RWPE1 (cell line): ENCODE measurements at regions not wholly inside any gene's neighbourhood (a gene's known extent, or its start where the extent isn't known, plus 50 kb on each side); places are given as distances from the start of the nearest gene placed in this dataset.

Source experiments
- CTCF ChIA-PET: fragments of 350-600 bp; sonication (Branson Sonifier 250); formaldehyde crosslinking; extraction: SDS; loops from one replicate; lab custom pipeline; 2021; lab: Yijun Ruan, JAX
- POLR2A ChIA-PET: fragments of 400-600 bp; formaldehyde crosslinking; extraction: SDS; loops from one replicate; lab custom pipeline; 2020; ENCODE audit warnings: antibody characterized with exemption; ENCODE audit not compliant: low non-redundant PET; lab: Yijun Ruan, JAX
- DNase-seq: peaks from one replicate; pipeline ENCODE4 v3.0.0; 2012; ENCODE audit warnings: low spot score
- H3K27ac ChIP-seq: fragments of 450-650 bp; 2 replicates; pipeline ENCODE4 v1.5.1; 2017
- CTCF ChIP-seq: fragments of 450-650 bp; conservative IDR thresholded peaks from 2 replicates; pipeline ENCODE4 v1.5.1; 2017; ENCODE audit warnings: low read depth, mild to moderate bottlenecking

DNA sequence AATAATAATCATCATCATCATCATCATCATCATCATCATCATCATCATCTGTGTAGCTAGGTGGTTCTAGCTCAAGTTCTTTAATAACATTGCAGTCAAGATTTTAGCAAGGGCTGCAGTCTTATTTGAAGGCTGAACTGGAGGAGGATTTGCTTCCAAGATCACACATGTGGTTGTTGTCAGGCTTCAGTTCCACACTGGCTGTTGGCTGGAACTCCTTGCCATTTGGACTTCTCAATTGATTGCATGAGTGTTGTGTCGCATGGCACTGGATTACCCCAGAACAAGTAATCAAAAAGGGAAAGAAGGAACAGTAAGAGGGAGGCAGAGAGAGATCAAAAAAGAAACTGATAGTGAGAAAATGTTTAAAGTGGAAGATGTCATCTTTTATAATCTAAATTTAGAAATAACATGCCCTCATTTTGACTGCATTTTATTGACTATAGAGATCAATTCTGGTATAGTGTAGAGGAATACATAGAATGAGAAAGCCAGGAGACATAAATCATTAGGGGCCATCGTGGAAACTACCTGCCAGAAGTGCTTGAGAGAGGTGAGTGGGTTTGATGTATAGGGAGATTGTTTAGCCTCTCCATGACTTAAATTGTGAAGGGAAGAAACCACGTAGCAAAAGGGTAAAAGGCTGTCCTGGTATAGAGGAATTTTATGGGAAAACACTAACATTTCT lies 346.6 kb upstream of the RBMS3 start:
- no peak overlapping the region for H3K27ac ChIP-seq
- no peak for DNase-seq
- ChIA-PET POLR2A (no interaction called here), CTCF (no interaction called here)
- TF ChIP-seq CTCF = no peak

DNA sequence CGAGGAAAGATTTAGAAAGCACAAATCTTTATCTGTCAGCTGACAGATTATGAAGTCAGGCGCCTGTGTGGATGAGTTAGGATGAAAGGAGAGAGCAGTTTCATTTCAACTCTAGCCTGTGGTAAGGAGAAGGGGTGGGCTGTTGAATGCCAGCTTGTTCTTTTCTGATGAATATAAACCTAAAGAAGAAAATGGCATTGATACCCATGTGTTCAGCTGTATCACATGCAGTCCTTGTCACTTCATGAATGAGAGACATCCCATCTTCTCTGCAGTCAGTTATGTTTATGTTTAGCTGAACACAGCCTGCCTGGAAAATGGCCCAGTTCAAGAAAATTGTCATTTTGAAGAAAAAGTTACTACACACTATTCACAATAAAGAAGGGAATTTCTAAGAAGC lies 345.7 kb upstream of the RBMS3 start:
- no peak overlapping the region for H3K27ac ChIP-seq
- TF ChIP-seq CTCF = no peak
- ChIA-PET POLR2A (no interaction called here), CTCF (no interaction called here)
- no peak for DNase-seq

GRCh38 chr3:28936154-28936553 lies 344.7 kb upstream of the RBMS3 start:
- no peak overlapping the region for H3K27ac ChIP-seq
- POLR2A ChIA-PET = no interaction called here
- CTCF ChIA-PET = interaction anchor here (0.7 kb wide), 1 partner anchor 201 kb away, joined by 3 read pairs; no protein-coding TSS in a partner anchor
- no peak for DNase-seq
- TF ChIP-seq CTCF = no peak

- TF ChIP-seq CTCF = no peak
- POLR2A ChIA-PET = no interaction called here
- CTCF ChIA-PET = no interaction called here
- no peak for DNase-seq
- H3K27ac ChIP-seq = no peak overlapping the region
Observed at GRCh38 chr3:28940530-28940929, 340.3 kb upstream of the RBMS3 start.

GRCh38 chr3:28940994-28941393 lies 339.9 kb upstream of the RBMS3 start:
- no peak overlapping the region for H3K27ac ChIP-seq
- CTCF ChIA-PET = no interaction called here
- TF ChIP-seq CTCF = no peak
- POLR2A ChIA-PET = no interaction called here
- no peak for DNase-seq

- ChIA-PET POLR2A (no interaction called here), CTCF (no interaction called here)
- no peak for TF ChIP-seq CTCF
- no peak overlapping the region for H3K27ac ChIP-seq
- DNase-seq = no peak
Observed at GRCh38 chr3:28947061-28947460, 333.8 kb upstream of the RBMS3 start.
